Activated CD4-positive, alpha-beta T cell treated with anti-CD3 and anti-CD28 coated beads, Interleukin-2, amount 50 U/mL, for 16 hours (primary cell): ENCODE measurements at regions not wholly inside any gene's neighbourhood (a gene's known extent, or its start where the extent isn't known, plus 50 kb on each side); places are given as distances from the start of the nearest gene placed in this dataset.

Experiments used
- DNase-seq: peaks from one replicate; pipeline ENCODE4 v3.0.0-alpha.2; 2020

GRCh38 chr6:168210239-168211105 is 109.1 kb downstream of the DACT2 start:
- DNase-seq, result no peak

DNA sequence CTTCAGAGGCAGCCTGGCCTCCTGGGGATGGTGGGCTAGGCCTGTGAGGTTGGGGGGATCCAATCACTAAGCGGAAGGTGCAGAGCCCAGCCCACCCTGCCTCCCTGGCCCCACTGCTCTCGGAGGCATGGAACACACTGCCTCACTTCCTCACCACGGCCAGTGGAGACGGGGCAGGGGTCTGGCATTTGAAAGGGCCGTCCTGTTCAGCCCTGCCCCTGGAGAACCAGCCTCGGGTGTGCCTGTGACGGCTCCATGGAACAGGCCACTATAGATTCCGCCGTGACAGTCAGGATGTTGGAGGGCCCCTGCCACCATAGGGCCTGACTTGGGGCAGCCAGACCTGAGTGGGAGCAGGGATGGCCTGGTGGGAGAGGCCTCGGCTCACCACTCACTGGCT is 110.2 kb downstream of the DACT2 start:
- no peak for DNase-seq

- DNase-seq, result no peak
Measured at GRCh38 chr6:168208854-168209253, 110.7 kb downstream of the DACT2 start.

DNA sequence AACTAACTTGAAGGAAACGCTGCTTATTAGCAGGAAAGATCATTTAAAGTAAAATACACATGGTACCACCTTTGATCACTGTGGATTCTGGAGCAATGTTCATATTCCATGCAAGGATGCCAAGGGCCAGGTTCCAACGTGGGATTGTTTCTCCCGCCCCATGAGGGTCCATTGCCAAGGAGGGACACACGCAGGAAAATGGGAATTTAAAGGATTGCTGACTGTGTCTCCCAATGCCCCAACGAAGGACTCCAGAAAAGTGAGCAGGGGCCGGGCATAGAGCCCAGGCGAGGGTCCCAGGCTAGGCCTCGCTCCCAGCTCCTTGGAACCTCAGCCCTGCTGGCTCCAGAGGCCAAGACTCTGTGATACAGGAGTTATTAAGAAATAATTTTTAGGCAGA is 111.2 kb downstream of the DACT2 start:
- no peak for DNase-seq

DNA sequence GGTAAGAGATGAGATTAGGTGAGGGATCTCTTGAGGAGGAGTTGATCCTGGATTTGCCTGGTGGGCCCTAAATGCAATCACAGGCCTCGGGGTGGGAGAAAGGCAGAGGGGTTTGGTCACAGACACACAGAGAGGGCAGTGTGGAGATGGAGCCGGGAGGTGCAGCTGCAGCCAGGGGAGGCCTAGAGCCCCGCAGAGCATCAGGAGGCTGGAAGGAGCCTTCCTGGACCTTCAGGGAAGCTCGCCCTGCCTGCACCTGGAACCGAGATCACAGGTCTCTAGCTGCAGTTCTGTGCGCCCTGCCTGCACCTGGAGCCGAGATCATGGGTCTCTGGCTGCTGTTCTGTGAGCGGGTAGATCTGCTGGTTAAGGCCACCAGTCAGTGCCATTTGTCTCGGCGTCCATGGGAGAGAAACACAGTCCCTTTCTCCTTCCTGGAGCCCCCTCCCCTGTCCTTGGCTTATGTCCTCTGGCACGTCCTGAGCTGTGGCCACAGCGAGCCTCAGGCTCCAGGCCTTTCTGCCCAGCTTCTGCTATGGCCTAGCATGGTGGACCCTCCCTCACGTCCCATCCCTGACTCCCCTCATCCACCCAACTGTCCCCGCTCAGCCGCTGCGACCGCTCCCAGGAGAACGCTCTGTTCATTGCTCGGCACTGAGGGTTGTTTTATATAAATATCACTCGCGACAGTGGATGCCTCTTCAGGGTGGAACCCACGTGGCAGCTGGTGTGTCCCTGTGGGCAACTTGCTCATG is 112.0 kb downstream of the DACT2 start:
- no peak for DNase-seq

- no peak for DNase-seq
Measured at GRCh38 chr6:168206661-168207274, 112.8 kb downstream of the DACT2 start.

DNA sequence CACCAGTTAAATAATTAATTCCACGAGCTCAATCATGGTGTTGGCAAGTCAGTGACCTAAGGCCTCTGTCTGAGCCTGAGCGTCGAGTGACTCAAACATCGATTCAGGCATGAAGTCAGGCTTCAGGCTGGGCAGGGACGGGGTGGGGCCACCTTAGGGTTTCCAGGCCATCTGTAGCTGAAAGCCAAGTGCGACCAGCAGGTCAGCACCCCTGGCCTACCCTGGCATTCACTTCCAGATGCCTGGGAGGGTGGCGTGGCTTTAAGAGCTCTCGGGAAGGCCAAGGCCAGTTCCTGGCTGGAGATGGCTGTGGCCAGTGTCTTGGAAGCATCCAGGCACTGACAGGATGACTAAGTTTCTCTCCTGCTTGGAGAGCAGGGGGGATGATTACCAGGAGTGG is 113.4 kb downstream of the DACT2 start:
- DNase-seq, result no peak

DNA sequence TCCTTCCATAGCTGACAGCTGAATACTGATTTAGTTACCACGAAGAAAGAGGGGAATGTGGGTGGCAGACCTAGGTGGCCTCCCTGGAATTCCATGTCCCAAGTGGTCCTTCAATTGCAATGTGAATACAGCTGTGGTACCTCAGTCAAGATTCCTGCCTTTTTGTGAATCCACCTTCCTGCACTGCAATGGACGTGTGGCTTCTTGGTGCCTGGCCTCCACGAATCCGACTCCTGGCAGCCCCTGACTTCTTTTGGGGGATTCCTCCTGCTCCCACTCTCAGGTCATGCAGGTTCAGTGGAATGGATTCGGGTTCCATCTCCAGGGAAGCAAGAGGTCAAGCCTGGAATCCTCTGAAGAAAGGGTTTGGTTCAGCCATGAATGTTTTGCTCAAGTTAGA is 117.8 kb downstream of the DACT2 start:
- DNase-seq, result no peak

DNA sequence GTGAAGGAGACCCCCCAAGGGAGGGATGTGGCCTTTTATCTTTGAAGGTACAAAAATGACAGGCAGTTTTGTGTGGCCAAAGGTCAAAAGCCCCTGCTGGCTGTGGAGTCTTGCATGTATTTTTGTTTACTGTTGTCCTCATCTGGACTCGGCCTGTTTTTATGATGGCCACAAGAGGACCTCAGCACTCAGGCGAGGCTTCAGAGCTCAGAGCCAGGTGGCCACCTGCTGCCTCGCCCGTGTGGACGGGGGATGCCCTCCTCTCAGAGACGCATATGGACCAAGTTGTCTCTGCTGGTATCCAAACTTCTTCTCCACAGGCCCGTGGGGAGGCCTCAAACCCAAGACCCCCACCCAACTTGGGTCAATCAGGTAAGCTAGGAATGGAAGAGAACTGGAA is 118.2 kb downstream of the DACT2 start:
- no peak for DNase-seq

DNA sequence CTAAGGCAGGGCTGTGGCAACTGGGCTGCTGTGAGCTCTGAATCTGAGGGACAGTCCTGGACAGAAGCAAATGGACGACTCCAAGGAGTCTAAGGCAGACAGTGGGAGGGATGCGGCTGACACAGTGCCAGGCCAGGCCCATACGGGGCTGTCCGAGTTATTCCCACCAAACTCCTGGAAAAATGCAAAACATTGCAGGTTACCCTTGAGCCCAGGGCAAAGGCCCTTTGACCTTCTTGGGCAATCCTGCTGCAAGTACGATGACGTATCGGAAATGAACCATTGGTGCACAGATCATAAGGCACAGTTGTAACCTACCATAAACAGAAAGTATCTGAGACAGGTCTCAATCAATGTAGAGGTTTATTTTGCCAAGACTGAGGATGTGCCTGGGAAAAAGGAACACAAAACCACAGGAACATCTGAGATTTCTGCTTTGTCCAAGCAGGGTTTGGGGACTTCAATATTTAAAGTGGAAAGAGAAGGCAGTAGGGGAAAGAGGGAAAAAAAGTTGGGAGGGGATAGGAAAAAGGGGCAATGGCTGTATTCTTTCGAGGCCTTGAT is 118.9 kb downstream of the DACT2 start:
- DNase-seq, result no peak

- DNase-seq, result no peak
Measured at GRCh38 chr6:168198302-168199180, 119.5 kb upstream of the FRMD1 start.

DNA sequence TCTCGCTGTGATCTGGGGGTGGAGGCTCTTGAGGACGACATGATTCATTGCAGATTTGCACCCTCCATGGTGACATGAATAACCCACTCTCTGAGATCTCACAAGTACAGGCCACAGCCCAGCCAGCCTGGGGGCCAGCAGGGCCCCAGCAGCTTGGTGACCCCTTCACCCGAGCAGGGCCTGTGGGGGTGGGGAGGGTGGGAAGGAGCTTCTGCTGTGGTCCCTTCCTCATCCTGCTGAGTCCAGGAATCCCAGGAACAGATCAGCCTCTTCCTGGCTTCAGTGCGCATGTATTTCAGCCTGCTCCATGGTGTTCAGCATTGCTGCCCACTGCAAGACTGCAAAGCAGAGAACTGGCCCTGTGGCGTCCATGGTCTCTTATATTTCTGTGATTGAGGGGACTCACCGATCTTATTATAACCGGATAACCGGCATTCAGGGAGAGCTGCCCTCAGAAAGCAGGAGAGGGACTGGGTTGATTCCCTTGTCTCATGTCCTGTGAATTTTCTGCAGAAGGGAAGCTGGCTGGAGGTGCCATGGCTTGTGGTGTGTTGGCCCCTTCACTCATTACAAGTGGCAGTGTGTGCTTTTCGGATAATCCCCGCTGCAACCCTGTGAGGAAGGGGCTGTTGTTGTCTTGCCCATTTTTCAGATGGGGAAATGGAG is 118.8 kb upstream of the FRMD1 start:
- DNase-seq, result no peak

- DNase-seq, result no peak
Measured at GRCh38 chr6:168196881-168197635, 118.0 kb upstream of the FRMD1 start.

DNA sequence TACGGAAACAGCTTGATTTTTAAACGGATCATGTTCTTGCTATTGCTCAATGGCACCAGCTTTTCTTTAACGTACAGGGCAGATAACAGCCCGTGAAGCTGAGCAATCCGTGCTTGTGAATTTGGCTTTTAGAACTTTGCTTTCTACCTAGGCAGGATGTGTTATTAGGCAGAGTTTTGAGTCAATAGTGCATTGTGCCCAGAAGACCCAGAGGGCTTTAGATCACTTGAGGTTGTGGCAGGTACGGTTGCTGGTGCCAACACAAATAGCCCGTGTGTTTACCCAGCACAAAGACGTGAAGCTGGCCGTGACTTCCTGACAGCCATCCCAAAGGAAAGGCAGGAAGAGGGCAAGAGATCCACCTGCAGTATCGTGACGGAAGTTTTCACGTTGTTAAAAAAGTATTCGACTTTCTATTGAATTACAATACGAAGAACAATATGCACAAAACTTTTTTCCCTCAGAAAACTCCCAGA is 117.4 kb upstream of the FRMD1 start:
- DNase-seq, result no peak

- no peak for DNase-seq
Measured at GRCh38 chr6:168195712-168196111, 116.7 kb upstream of the FRMD1 start.

- no peak for DNase-seq
Measured at GRCh38 chr6:168194732-168195567, 115.9 kb upstream of the FRMD1 start.

DNA sequence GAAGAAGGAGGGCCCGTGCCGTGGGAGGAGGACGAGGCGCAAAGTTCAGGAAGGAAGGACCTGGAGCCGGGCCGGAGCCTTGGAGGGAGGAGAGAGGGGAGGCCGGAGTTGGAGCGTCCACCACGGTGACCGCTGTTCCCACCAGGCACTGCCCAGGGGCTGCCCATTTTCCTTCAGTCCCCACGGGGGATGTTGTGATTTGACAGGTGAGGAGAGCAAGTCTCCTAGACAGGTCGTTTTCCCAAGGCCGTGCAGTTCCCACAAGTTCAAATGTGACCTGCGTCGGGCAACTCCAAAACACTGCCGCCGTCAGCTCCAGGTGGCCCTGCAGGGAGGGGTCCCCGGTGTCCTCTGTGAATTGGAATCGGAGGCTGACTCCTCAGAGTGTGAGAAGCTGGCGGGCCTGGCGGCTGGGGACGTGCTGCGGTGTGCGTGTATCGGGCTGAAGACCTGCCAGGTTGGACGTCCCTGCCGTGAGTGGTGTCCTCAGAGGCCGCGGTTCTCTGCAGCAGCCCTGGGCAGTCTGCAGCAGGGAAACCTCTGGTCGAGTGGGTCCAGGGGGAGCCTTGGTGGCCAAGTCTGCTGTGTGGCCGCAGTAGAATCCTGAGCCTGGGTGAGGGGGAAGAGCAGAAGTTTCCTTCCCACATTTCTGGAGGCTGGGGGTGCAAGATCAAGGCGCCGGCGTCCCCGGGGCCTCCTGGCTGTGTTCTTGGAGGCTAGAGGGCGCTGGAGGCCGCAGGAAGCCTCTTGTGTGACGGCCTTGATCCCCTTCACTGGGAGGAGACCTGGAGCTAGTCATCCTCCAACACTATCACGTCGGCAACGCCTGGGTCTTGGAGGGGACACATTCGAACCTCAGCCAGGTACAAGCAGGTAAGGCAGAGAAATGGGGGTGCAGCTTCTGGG is 115.1 kb upstream of the FRMD1 start:
- no peak for DNase-seq

DNA sequence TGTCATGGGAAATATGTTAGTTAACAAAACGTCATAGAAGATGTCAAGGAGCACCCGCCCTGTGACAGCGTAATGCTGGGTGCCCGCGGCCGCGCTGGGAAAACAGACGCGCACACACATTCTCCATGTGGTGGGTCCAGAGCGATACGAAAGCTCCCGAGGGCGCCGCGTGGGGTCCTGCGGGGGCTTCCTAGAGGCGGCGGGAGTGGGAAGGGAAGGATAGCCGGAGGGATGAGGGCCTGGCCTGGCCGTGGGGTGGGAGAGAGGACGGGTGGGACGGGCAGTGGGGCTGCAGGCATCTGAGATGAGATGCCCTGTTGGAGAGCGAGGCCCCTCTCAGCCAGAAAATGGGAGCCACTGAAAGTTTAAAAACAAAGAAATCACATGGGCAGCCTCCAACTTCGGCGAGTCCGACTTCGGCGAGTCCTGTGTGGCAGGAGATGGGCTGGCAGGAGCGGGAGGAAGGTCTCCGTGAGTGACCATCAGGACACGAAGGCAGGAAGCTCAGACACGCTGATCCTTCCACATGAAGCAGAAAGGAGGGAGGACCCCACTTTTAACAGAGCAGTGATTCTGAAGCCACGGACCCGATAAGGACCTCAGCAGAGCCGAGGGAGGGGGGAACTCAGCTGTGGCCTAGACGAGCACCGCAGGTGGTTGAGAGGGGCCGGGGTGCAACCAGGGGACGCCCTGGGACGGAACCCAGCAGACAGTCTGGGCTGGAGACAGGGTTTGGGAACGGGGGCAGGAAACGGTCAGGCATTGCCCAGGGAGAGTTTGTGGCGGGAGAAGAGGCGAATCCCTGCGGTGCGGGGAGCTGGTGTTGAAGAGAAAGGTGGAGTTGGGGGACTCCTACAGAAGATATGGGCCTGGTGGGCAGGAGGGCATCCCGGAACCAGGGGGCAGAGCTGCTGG is 114.1 kb upstream of the FRMD1 start:
- DNase-seq, result no peak
